ENCODE measurements at regions not wholly inside any gene's neighbourhood (a gene's known extent, or its start where the extent isn't known, plus 50 kb on each side); places are given as distances from the start of the nearest gene placed in this dataset.

DNA sequence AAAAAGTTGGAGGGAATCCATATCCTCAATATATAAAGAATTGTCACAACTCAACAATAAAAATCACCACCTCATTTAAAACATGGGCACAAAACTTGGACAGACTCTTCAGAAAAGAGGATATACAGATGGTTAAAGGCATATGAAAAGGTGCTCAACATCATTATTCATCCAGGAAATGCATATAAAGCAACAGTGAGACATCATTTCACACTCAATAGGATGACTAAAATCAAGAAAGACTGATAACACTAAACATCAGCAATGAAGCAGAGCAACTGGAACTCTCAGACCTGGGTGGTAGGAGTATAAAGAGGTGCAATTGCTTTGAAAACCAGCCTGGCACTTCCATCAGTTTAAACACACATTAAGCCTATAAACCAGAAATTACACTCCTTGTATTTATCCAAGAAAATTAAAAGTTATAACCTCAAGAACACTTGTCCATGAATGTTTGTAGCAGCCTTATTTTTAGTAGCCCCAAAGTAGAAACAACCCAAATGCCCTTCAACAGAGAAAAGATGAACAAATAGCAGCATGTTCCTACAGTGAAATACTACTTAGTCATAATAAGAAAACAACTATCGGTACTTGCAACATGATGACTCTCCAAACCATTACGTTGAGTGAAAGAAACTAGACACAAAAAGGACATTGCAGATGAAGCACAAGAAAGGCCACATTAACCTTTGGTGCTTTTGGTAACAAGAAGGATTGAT, 79.1 kb upstream of the TANC1 start:
- Histone ChIP-seq H3K9me3 (no peaks in the 10 kb centered on the region), H3K36me3 (no peaks in the 10 kb centered on the region), H3K27me3 (ENCODE audit: low read depth) (no peaks in the 10 kb centered on the region), H3K4me1 (no peaks in the 10 kb centered on the region), H3K4me3 (no peak overlapping the region), H3K27ac (no peak overlapping the region)
- TF ChIP-seq CTCF (IDR thresholded peaks at IDR 0.05) = no peak
- no peak for DNase-seq
- intact Hi-C loops (cut with DNase I) = no loop called here
- no peak for ATAC-seq

DNA sequence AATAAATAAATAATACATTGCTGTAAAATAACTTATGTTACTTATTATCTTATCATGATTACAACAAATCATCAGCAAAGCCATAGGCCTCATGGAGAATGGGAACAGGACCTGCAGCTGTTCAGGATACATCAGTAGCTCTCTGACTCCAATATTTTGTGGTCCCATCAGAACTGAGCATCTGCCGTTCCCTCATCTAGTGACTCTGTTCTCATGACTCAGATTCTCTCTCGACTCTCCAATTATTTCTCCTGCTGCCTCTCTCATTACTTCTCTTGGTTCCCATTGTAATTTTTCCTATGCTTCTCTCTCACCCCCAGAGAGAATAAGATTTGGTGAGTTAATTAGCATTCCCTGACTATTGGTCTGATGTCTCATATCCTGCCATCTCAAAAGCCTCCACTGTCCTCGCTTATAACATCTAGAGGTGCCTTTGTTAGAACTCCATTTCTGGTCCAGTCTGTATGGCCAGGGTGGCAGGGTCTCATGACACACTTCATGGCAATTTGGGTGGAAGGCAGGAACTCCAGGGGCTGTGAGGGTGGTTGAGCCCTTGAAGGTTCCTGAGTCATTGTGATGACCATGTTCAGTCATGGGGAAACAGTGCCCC, 78.0 kb upstream of the TANC1 start:
- no peak overlapping the region for H3K27ac ChIP-seq
- H3K4me1 ChIP-seq = no peaks in the 10 kb centered on the region
- no peaks in the 10 kb centered on the region for H3K36me3 ChIP-seq
- no peaks in the 10 kb centered on the region for H3K9me3 ChIP-seq
- no peak for TF ChIP-seq CTCF (IDR thresholded peaks at IDR 0.05)
- H3K27me3 ChIP-seq (ENCODE audit: low read depth) = no peaks in the 10 kb centered on the region
- no peak overlapping the region for H3K4me3 ChIP-seq
- no peak for DNase-seq
- no peak for ATAC-seq
- intact Hi-C loops (cut with DNase I) = no loop called here

DNA sequence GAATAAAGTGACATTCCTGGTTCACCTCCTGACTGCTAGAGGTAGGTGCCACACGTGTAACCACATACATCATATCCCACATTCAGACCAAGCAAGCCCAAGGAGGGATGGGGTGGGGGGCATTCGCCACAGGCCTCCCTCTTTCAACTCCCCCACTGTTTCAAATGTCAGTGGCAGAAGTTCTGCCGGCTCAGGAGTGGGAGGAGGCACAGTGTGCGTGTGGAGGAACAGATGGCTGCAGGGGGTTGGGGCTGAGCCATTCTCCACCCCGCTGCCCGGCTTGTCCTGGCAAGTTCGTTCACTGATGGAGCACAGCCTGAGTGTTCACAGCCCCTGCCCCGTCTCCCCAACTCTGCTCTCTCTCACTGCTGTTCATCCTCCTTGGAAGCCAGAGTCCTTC, 75.4 kb upstream of the TANC1 start:
- Histone ChIP-seq H3K9me3 (no peaks in the 10 kb centered on the region), H3K27me3 (ENCODE audit: low read depth) (no peaks in the 10 kb centered on the region), H3K36me3 (no peaks in the 10 kb centered on the region), H3K27ac (no peak overlapping the region), H3K4me3 (no peak overlapping the region), H3K4me1 (no peaks in the 10 kb centered on the region)
- peak in 1 of 2 donors; percentile 31 for ATAC-seq
- DNase-seq = no peak
- intact Hi-C loops (cut with DNase I) = no loop called here
- no peak for TF ChIP-seq CTCF (IDR thresholded peaks at IDR 0.05)

DNA sequence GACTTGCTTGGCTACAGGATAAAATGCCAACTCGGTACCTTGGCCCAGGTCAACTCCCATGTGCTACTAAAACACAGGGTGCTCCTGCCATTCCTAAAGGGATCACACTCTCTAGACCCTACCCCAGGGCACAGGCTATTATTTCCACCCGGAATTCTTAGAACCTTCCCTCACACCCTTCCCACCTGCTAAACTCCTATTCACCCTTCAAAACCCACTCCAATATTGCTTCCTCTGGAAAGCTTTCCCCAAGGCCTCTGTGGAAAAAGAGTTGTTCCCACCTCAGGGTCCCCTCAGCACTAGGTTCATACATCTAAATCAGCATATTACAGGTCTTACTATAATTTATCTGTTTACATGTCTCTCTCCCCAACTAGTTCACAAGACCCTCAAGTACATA, 75.0 kb upstream of the TANC1 start:
- intact Hi-C loops (cut with DNase I) = no loop called here
- no peak for TF ChIP-seq CTCF (IDR thresholded peaks at IDR 0.05)
- Histone ChIP-seq H3K4me3 (no peak overlapping the region), H3K36me3 (no peaks in the 10 kb centered on the region), H3K4me1 (no peaks in the 10 kb centered on the region), H3K27ac (no peak overlapping the region), H3K27me3 (ENCODE audit: low read depth) (no peaks in the 10 kb centered on the region), H3K9me3 (no peaks in the 10 kb centered on the region)
- DNase-seq = no peak
- peak in 1 of 2 donors; percentile 32 for ATAC-seq

GRCh38 chr2:158894078-158894477, 74.4 kb upstream of the TANC1 start:
- H3K27ac ChIP-seq = no peak overlapping the region
- H3K27me3 ChIP-seq (ENCODE audit: low read depth) = no peaks in the 10 kb centered on the region
- intact Hi-C loops (cut with DNase I) = no loop called here
- no peak overlapping the region for H3K4me3 ChIP-seq
- DNase-seq = no peak
- no peak for TF ChIP-seq CTCF (IDR thresholded peaks at IDR 0.05)
- no peaks in the 10 kb centered on the region for H3K4me1 ChIP-seq
- H3K36me3 ChIP-seq = no peaks in the 10 kb centered on the region
- no peak for ATAC-seq
- H3K9me3 ChIP-seq = no peaks in the 10 kb centered on the region
